Parathyroid adenoma (tissue), 2 donors: ENCODE measurements at regions not wholly inside any gene's neighbourhood (a gene's known extent, or its start where the extent isn't known, plus 50 kb on each side); places are given as distances from the start of the nearest gene placed in this dataset.
"Not testable (repeated sequence)": the region's sequence is repeated elsewhere in the genome, so short reads cannot be mapped to it uniquely, and the experiment has no call there.

ENCODE experiments used
- H2AFZ ChIP-seq: fragments of 300-600 bp; sonication (generic); one replicate; pipeline ENCODE4 v1.7.0; 2017; ENCODE audit warnings: antibody characterized with exemption, mild to moderate bottlenecking
- H3K27ac ChIP-seq: fragments of 300-600 bp; sonication (generic); one replicate; pipeline ENCODE4 v1.7.0; 2017
- H3K27me3 ChIP-seq: fragments of 300-600 bp; sonication (generic); one replicate; pipeline ENCODE4 v1.7.0; 2017; ENCODE audit warnings: low read length; ENCODE audit not compliant: control insufficient read depth, insufficient read depth
- H3K36me3 ChIP-seq: fragments of 300-600 bp; sonication (generic); one replicate; pipeline ENCODE4 v1.7.0; 2017; ENCODE audit warnings: low read length; ENCODE audit not compliant: control insufficient read depth, insufficient read depth
- H3K4me1 ChIP-seq: fragments of 300-600 bp; sonication (generic); one replicate; pipeline ENCODE4 v1.7.0; 2017; ENCODE audit warnings: control low read depth
- H3K4me2 ChIP-seq: fragments of 300-600 bp; sonication (generic); one replicate; pipeline ENCODE4 v1.7.0; 2017; ENCODE audit warnings: low read length
- H3K4me3 ChIP-seq: fragments of 300-600 bp; sonication (generic); one replicate; pipeline ENCODE4 v1.7.0; 2017; ENCODE audit warnings: low read depth, low read length
- H3K79me2 ChIP-seq: fragments of 300-600 bp; sonication (generic); one replicate; pipeline ENCODE4 v1.7.0; 2017; ENCODE audit warnings: control low read depth
- H3K9ac ChIP-seq: fragments of 300-600 bp; sonication (generic); one replicate; pipeline ENCODE4 v1.7.0; 2017; ENCODE audit warnings: mild to moderate bottlenecking
- H3K9me3 ChIP-seq: fragments of 300-600 bp; sonication (generic); one replicate; pipeline ENCODE4 v1.7.0; 2017; ENCODE audit warnings: low read length; ENCODE audit not compliant: control insufficient read depth
- TF ChIP-seq, protein P1 (sequence below): fragments of 300-600 bp; sonication (generic); IDR thresholded peaks from one replicate; pipeline ENCODE4 v1.7.0; 2017; ENCODE audit warnings: antibody characterized with exemption, mild to moderate bottlenecking
- donor health status: primary hyperparathyroidism.

DNA sequence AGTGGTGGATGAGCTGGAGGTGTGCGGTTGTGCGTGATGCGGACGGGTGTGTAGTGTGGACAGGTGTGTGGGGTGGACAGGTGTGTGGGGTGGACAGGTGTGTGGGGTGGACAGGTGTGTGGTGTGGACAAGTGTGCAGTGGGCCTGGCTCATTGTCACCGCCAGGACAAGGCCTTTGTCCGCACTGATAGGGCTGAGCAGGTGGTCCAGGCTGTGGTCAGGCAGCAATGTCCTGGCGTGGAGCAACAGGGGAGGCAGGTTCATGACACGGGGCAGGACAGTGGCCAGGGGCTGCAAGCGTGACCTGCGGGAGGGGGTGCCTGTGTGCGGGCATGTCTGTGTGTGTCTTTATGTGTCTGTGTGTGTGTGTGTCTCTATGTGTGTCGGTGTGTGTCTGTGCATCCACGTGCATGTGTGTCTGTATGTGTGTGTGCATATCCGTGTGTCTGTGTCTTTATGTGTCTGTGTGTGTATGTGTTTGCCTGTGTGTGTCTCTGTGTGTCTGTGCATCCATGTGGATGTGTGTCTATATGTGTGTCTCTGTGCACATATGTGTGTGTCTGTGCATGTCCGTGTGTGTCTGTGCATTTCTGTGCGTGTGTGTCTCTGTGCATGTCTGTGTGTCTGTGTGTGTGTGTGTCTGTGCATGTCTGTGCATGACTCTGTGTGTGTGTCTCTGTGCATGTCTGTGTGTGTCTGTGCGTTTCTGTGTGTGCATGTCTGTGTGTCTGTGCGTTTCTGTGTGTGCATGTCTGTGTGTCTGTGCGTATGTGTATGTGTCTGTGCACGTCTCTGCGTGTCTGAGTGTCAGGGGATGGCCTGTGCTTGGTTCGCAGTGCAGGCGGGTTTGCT, 161.0 kb downstream of the TMEM121 start:
- H3K9me3 ChIP-seq, H3K27me3 ChIP-seq, H3K4me3 ChIP-seq, H3K27ac ChIP-seq, H3K9ac ChIP-seq, H3K4me2 ChIP-seq, H3K4me1 ChIP-seq, H3K79me2 ChIP-seq, H2AFZ ChIP-seq, H3K36me3 ChIP-seq: not testable (repeated sequence)

- not testable (repeated sequence) for H2AFZ ChIP-seq, H3K4me1 ChIP-seq, H3K27ac ChIP-seq, H3K4me3 ChIP-seq, H3K36me3 ChIP-seq, H3K27me3 ChIP-seq, H3K9me3 ChIP-seq, H3K79me2 ChIP-seq, H3K9ac ChIP-seq, H3K4me2 ChIP-seq
Observed at GRCh38 chr14:105688023-105688351, 161.6 kb downstream of the TMEM121 start.

DNA sequence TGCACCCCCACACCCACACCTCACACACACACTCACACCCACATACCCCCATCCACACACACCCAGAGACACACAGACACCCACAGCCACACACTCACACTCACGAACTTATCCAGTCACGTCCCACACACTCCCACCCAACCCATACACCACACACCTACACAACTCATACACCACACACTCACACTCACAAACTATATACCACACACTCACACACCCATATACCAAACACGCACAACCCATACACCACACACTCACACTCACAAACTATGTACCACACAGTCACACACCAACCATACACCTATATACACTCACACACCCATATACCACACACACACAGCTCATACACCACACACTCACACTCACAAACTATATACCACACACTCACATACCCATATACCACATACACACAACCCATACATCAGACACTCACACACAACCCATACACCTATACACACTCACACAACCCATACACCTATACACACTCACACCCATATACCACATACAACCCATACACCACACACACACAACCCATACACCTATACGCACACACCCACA, 162.4 kb downstream of the TMEM121 start:
- H3K27ac ChIP-seq, H3K4me1 ChIP-seq, H3K4me2 ChIP-seq, H3K9me3 ChIP-seq, H3K4me3 ChIP-seq, H2AFZ ChIP-seq, H3K79me2 ChIP-seq, H3K27me3 ChIP-seq, H3K9ac ChIP-seq, H3K36me3 ChIP-seq: not testable (repeated sequence)

DNA sequence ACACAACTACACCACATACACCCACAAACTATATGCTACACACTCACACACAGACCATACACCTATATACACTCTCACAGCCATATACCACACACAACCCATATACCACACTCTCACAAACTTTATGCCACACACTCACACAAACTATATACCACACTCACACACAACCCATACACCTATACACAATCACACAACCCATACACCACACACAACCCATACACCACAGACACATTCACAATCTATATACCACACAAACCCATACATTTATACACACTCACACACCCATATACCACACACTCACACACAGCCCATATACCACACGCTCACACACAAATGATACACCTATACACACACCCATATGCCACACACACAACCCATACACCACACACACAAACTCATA, 163.3 kb downstream of the TMEM121 start:
- H3K9ac ChIP-seq = no peak overlapping the region
- TF ChIP-seq, protein P1, sequence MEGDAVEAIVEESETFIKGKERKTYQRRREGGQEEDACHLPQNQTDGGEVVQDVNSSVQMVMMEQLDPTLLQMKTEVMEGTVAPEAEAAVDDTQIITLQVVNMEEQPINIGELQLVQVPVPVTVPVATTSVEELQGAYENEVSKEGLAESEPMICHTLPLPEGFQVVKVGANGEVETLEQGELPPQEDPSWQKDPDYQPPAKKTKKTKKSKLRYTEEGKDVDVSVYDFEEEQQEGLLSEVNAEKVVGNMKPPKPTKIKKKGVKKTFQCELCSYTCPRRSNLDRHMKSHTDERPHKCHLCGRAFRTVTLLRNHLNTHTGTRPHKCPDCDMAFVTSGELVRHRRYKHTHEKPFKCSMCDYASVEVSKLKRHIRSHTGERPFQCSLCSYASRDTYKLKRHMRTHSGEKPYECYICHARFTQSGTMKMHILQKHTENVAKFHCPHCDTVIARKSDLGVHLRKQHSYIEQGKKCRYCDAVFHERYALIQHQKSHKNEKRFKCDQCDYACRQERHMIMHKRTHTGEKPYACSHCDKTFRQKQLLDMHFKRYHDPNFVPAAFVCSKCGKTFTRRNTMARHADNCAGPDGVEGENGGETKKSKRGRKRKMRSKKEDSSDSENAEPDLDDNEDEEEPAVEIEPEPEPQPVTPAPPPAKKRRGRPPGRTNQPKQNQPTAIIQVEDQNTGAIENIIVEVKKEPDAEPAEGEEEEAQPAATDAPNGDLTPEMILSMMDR = no peak
- no peak overlapping the region for H3K27ac ChIP-seq
- no peak overlapping the region for H3K4me2 ChIP-seq
- no peaks in the 10 kb centered on the region for H3K36me3 ChIP-seq
- H3K9me3 ChIP-seq = no peaks in the 10 kb centered on the region
- H3K27me3 ChIP-seq = no peaks in the 10 kb centered on the region
- H2AFZ ChIP-seq = no peak overlapping the region
- no peaks in the 10 kb centered on the region for H3K79me2 ChIP-seq
- no peak overlapping the region for H3K4me3 ChIP-seq
- no peaks in the 10 kb centered on the region for H3K4me1 ChIP-seq

DNA sequence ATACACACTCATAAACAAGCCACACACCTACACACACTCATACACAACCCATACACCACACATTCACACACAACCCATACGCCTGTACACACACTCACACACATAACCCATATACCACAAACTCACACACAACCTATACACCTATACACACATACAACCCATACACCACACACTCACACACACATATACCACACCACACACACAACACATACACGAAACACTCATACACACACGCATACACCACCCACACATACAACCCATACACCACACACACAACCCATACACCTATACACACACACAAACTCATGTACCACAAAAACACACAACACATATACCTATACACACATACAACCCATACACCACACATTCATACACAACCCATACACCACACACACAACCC, 164.3 kb downstream of the TMEM121 start:
- H3K4me3 ChIP-seq = no peak overlapping the region
- no peaks in the 10 kb centered on the region for H3K79me2 ChIP-seq
- H3K4me2 ChIP-seq = no peak overlapping the region
- H3K4me1 ChIP-seq = no peaks in the 10 kb centered on the region
- no peak overlapping the region for H3K27ac ChIP-seq
- no peaks in the 10 kb centered on the region for H3K9me3 ChIP-seq
- H2AFZ ChIP-seq = no peak overlapping the region
- H3K27me3 ChIP-seq = no peaks in the 10 kb centered on the region
- H3K9ac ChIP-seq = no peak overlapping the region
- TF ChIP-seq, protein P1 = no peak
- no peaks in the 10 kb centered on the region for H3K36me3 ChIP-seq

DNA sequence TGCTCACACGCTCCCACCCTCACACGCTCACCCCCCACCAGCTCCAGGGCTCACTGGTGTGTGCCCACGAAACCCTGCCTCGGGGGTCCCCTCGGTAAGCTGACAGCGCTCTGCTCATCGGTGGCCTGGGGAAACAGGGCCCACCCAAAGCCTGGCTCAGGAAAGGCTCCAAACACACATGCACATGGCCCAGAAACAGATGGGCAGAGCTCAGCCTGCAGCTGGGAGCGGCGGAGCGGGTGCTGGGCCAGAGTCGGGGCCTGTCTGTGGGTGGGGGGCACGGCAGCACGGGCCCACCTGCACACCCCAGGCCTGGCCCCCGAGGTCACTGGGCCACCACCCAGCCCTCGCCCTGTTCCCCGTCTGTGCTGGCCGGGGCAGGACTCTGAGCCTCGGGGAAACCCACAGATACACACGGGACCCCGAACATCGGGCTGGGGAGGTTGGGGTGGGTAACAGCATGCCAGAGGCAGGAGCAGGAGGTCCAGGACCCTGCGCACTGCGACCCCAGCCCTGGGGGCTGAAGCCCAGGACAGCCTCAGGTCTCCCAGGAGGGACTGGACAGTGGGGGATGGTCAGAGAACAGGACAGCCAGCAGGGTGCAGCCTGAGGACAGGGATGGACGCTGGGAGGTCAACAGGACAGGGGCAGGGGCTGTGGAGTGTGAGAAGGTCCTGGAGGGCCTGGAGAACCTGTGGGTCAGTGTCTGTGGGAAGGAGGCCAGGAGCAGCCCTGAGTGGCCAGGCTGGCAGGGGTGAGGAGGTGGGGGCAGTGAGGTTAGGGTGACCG, 165.1 kb downstream of the TMEM121 start:
- H3K4me1 ChIP-seq, H3K79me2 ChIP-seq, H3K4me3 ChIP-seq, H2AFZ ChIP-seq, H3K27me3 ChIP-seq, H3K9me3 ChIP-seq, H3K36me3 ChIP-seq, H3K9ac ChIP-seq, H3K27ac ChIP-seq, H3K4me2 ChIP-seq: not testable (repeated sequence)

- H3K9ac ChIP-seq = not testable (repeated sequence)
Observed at GRCh38 chr14:105692110-105692685, 165.8 kb downstream of the TMEM121 start.

More at GRCh38 chr14:105692110-105692685, 165.8 kb downstream of the TMEM121 start:
- H3K27me3 ChIP-seq, H3K27ac ChIP-seq, H2AFZ ChIP-seq, H3K36me3 ChIP-seq, H3K79me2 ChIP-seq, H3K4me1 ChIP-seq, H3K4me3 ChIP-seq, H3K4me2 ChIP-seq, H3K9me3 ChIP-seq: not testable (repeated sequence)
